ENCODE measurements at regions not wholly inside any gene's neighbourhood (a gene's known extent, or its start where the extent isn't known, plus 50 kb on each side); places are given as distances from the start of the nearest gene placed in this dataset.

GRCh38 chr2:164146441-164146840 is 410.6 kb upstream of the FIGN start:
- DNase-seq (ENCODE audit: low read depth) (peak; percentile 39), FAIRE-seq (no peak)
- Histone ChIP-seq H3K36me3 (ENCODE audit: control insufficient read depth, insufficient read depth, low read length) (no peaks in the 10 kb centered on the region), H3K27me3 (ENCODE audit: control insufficient read depth, insufficient read depth, low read length) (no peaks in the 10 kb centered on the region), H3K4me3 (ENCODE audit: low read depth, low read length) (no peak overlapping the region)
- TF ChIP-seq CTCF (IDR thresholded peaks at IDR 0.05; ENCODE audit: insufficient read depth, low read length, severe bottlenecking): no peak

- no peak for TF ChIP-seq CTCF (IDR thresholded peaks at IDR 0.05; ENCODE audit: insufficient read depth, low read length, severe bottlenecking)
- Histone ChIP-seq H3K36me3 (ENCODE audit: control insufficient read depth, insufficient read depth, low read length) (no peaks in the 10 kb centered on the region), H3K4me3 (ENCODE audit: low read depth, low read length) (no peak overlapping the region), H3K27me3 (ENCODE audit: control insufficient read depth, insufficient read depth, low read length) (no peaks in the 10 kb centered on the region)
- DNase-seq (ENCODE audit: low read depth) (no peak), FAIRE-seq (no peak)
Measured at GRCh38 chr2:164145093-164145987, 409.5 kb upstream of the FIGN start.

- FAIRE-seq: no peak
Measured at GRCh38 chr2:164143183-164143930, 407.5 kb upstream of the FIGN start.

GRCh38 chr2:164142755-164143154 is 406.9 kb upstream of the FIGN start:
- FAIRE-seq (no peak), DNase-seq (ENCODE audit: low read depth) (no peak)
- no peak for TF ChIP-seq CTCF (IDR thresholded peaks at IDR 0.05; ENCODE audit: insufficient read depth, low read length, severe bottlenecking)
- no peaks in the 10 kb centered on the region for H3K36me3 ChIP-seq (ENCODE audit: control insufficient read depth, insufficient read depth, low read length)
- H3K4me3 ChIP-seq (ENCODE audit: low read depth, low read length): no peak overlapping the region
- no peaks in the 10 kb centered on the region for H3K27me3 ChIP-seq (ENCODE audit: control insufficient read depth, insufficient read depth, low read length)

More at GRCh38 chr2:164143183-164143930, 407.5 kb upstream of the FIGN start:
- H3K4me3 ChIP-seq (ENCODE audit: low read depth, low read length): no peak overlapping the region
- H3K27me3 ChIP-seq (ENCODE audit: control insufficient read depth, insufficient read depth, low read length): no peaks in the 10 kb centered on the region
- TF ChIP-seq CTCF (IDR thresholded peaks at IDR 0.05; ENCODE audit: insufficient read depth, low read length, severe bottlenecking): no peak
- no peaks in the 10 kb centered on the region for H3K36me3 ChIP-seq (ENCODE audit: control insufficient read depth, insufficient read depth, low read length)
- DNase-seq (ENCODE audit: low read depth): no peak

GRCh38 chr2:164141271-164141670 is 405.5 kb upstream of the FIGN start:
- H3K27me3 ChIP-seq (ENCODE audit: control insufficient read depth, insufficient read depth, low read length): no peaks in the 10 kb centered on the region
- TF ChIP-seq CTCF (IDR thresholded peaks at IDR 0.05; ENCODE audit: insufficient read depth, low read length, severe bottlenecking): no peak
- H3K4me3 ChIP-seq (ENCODE audit: low read depth, low read length): no peak overlapping the region
- FAIRE-seq (no peak), DNase-seq (ENCODE audit: low read depth) (no peak)
- no peaks in the 10 kb centered on the region for H3K36me3 ChIP-seq (ENCODE audit: control insufficient read depth, insufficient read depth, low read length)

Measured in bronchial epithelial cell (primary cell).